GM21423 (cell line): ENCODE measurements at regions not wholly inside any gene's neighbourhood (a gene's known extent, or its start where the extent isn't known, plus 50 kb on each side); places are given as distances from the start of the nearest gene placed in this dataset.

Source experiments
- ATAC-seq: cut with Tn5 transposase; IDR thresholded peaks from one replicate; pipeline ENCODE4 v1.9.1; 2021; ENCODE audit warnings: mild to moderate bottlenecking, moderate library complexity; ENCODE audit not compliant: unreplicated experiment

GRCh38 chr1:218633238-218633988 is 288.3 kb downstream of the TGFB2 start:
- ATAC-seq: no peak

DNA sequence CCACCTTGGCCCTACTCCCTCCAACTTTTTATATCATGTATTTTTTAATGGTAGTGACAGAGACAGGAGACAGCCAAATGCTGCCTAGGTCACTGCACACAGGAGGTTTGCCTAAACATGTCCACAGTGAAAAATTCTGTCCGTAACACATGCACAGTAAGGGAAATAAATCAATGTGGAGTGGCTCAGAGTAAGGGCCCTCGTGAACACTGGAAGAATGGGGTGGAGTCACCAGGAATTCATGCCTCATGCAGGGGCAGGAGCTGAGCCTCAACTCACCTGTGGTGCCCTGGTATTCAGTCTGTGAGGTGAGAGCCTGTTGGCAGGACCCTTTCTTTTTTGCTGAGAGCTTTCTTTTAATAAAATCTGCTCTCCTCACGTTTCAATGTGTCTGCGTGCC is 289.1 kb downstream of the TGFB2 start:
- no peak for ATAC-seq

DNA sequence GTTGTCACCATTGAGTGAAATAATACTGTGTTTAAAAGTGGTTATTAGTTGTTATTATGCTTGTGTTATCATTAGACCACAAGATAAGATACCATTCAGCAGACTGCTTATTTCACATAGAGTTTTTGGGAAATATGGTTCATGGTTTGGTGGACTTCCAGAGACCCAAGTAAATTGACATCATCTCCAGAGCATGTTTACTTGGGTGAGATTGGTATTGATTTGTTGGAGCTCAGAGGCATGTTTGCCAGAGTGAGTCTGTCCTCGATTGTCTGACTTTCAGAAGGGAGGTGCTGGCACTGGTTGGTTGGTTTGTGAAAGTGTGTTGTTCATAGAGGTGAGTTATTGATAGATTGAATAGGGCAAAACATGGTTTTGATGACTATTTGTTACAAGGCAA is 291.4 kb downstream of the TGFB2 start:
- no peak for ATAC-seq

DNA sequence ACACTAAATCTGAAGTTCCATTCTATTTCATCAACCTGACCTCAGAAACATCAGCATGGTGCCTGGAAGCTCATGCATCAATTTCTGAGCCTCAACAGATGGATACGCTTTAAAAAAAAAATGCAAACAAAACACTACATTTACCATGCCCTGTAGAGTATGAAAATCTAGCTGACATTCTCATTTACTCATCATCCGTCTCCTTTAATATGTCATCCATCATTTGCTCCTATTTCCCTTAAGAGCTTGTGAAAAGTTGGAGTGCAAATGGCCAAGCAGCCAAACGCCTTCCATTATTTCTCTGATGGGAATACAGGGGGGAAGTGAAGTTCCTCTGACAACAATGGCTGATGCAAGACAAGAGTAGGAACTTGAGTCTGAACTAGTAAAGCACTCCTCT is 295.0 kb downstream of the TGFB2 start:
- no peak for ATAC-seq

DNA sequence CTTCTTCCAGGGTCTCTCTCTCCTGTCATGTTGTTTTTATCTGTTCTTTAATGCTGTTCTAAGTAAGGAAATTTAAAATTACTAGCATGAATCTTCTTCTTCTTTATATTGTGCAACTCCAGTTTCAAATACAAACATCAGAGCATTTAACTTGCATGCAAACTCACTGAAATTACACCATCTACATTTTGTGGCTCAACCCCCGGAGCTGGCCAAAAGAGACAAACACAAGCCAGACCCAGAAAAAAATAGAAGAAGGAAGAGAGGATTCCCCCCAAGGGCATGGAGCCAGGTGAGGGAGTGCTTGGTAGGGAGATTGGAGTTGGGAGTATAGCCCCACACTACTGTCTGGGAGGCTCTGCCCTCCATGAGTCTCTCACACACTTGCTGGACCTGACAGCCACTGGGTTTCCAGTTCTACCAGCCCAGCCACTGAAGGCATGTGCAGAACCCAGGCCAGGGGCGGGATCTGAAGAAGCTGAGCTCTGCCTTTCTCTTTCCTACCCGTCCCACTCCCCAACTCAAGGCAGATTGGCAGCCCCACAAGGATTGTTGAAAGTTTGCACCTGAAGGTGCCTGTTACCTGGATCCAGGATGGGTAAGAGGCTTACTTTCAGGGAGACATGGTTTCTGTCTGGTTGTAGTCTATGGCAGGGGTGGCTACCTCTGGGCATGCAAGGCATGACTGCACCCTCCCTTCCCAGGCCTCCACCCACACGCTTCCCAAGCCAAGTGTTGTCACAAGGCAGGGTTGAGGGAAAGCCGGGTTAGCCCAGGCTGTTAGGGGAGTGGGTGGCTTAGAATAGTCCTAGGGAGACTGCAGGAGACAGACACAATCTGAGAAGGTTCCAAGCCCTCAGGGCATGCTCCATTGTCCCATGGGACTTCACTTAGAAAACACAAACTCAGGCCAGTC is 297.2 kb downstream of the TGFB2 start:
- no peak for ATAC-seq

GRCh38 chr1:218643281-218643680 is 298.1 kb downstream of the TGFB2 start:
- no peak for ATAC-seq

GRCh38 chr1:218643926-218644325 is 298.8 kb downstream of the TGFB2 start:
- no peak for ATAC-seq

DNA sequence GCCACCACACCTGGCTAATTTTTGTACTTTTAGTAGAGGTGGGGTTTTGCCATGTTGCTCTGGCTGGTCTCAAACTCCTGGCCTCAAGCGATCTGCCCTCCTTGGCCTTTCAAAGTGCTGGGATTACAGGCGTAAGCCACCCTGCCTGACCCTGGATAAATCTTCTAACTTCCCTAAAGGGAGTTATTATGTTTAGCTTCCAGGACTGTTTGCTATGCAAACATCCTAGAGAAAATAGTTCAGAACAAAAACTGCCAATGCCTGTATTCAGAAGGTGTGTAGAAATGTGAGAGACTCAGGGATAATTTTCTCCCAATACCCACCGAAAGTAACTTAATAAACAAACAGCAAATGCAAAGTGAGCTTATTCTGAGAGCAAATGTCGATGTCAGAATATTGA is 301.2 kb downstream of the TGFB2 start:
- no peak for ATAC-seq

GRCh38 chr1:218656301-218657037 is 311.3 kb downstream of the TGFB2 start:
- ATAC-seq: no peak

GRCh38 chr1:218658269-218658668 is 313.1 kb downstream of the TGFB2 start:
- ATAC-seq: no peak

DNA sequence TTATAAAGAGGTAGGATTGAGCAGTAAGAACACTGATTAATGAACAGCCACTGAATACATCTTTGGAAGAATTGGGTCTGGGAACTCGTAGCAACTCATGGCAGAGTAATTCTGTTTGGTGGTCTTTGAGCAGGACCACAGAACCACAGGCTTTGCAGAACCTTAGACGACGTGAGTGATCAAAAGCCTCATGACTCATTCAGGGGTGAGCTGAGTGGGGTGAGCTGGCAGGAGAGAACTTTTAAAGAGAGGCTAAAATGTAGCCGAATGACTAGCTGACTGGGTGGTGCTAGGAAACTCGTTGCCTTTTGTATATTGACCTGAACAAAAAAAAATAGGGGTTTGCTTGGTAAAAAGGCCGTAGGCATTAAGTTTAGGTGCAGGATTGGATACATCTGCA is 313.8 kb downstream of the TGFB2 start:
- ATAC-seq: no peak

DNA sequence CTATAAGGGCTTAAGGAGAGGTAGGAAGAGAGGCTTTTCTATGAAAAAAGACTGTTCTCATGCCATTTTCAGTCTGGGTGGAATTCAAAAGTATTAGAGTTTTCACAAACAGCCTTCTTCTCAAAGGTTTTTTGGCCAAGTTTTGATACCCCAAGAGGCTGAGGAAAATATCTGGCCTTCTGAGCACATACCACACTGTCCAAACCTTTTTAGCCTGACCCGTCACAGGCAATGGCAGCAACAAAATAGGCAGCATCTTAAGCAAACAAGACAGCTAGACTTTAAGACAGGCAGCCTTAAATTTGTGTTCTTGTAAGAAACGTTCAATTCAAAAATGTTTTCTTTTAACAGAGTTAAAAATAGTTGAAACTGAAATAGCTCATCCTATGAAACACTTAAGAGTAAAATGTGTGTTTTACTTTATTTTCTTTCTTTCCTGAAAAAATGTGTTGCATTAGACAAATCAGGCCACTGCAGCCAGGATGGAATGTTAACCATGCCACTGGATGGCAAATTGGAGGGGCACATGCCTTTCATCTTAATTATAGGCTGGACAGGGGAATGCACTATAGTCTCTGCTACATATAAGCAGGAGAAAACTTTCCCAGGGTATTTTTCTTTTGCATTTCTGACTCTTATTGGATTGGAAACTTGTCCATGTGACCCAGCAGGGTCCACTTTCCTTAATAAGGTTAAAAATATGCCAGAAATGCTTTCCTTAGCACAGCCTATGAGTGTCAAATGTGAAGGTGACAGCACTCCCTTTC is 315.0 kb downstream of the TGFB2 start:
- no peak for ATAC-seq

DNA sequence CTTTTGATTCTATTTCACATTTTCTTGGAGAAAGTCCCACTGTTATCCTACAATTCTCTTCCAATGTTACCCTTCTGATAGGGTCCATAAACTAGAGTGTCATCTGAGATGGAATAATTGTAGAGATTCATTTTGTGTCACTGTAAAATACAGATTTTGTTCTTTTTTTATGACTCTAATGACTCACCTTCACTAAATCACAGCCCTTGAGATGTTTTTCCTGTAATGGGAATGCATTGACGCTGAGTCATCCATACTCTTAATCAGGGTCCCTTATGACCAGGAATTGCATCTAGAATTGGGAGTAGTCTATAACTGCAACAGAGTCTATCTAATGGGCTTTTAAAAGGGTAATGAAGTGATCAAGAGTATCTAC is 315.5 kb downstream of the TGFB2 start:
- ATAC-seq: no peak

- no peak for ATAC-seq
Measured at GRCh38 chr1:218661411-218661810, 316.3 kb downstream of the TGFB2 start.

GRCh38 chr1:218664385-218665170 is 319.4 kb downstream of the TGFB2 start:
- no peak for ATAC-seq

GRCh38 chr1:218665221-218665620 is 320.1 kb downstream of the TGFB2 start:
- ATAC-seq: no peak

DNA sequence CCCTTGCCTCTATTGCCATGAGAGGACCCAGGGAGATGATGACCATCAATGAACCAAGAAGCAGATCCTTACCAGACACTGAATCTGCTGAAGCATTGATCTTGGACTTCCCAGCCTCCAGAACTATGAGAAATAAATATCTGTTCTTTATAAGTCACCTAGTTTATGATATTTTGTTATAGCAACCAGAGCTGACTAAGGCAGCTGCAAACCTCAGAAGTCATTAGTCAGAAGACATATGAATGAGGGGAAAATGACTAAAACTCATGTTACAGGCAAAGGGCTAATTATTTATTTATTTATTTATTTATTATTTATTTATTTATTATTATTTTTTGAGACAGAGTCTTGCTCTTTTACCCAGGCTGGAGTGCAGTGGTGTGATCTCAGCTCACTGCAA is 321.1 kb downstream of the TGFB2 start:
- ATAC-seq: no peak

GRCh38 chr1:218667781-218668516 is 322.8 kb downstream of the TGFB2 start:
- ATAC-seq: no peak

DNA sequence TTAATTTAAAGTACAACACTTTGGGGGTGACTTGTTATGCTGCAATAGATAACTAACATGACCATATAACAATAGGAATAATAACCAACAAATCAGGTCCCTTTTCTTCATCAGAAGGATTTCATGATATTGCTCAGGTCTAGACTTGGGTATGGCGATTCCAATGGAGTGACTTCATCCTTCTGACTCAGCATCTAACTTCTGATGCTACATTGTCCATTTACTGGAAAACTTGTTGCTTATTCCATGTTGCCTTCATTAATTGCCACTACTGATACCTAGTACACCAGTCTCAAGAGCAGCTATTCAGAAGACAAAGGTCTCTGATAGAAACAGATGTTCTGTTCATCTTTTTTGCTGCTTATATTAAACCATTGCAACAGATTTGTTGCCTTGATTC is 324.3 kb downstream of the TGFB2 start:
- no peak for ATAC-seq
